T-helper 1 cell treated with Interleukin-12 subunit alpha and Interleukin-12 subunit beta and Interleukin-4 antibody, amounts not matched to agents 30 μg/mL and 1 μg/mL, for 36 hours (primary cell): ENCODE measurements at regions not wholly inside any gene's neighbourhood (a gene's known extent, or its start where the extent isn't known, plus 50 kb on each side); places are given as distances from the start of the nearest gene placed in this dataset.
A peak's percentile ranks its signal among the peaks of the same experiment; 100 is the strongest.

ENCODE experiments used
- H3K27ac Mint-ChIP-seq: one replicate; pipeline ENCODE4 v1.8.0; 2021; ENCODE audit warnings: mild to moderate bottlenecking, mixed read lengths
- H3K27me3 Mint-ChIP-seq: one replicate; pipeline ENCODE4 v1.8.0; 2021; ENCODE audit warnings: low read depth, mixed read lengths
- H3K36me3 Mint-ChIP-seq: one replicate; pipeline ENCODE4 v1.8.0; 2021; ENCODE audit warnings: low read depth, mixed read lengths
- H3K4me1 Mint-ChIP-seq: one replicate; pipeline ENCODE4 v1.8.0; 2021; ENCODE audit warnings: low read depth, mixed read lengths
- H3K4me3 Mint-ChIP-seq: one replicate; pipeline ENCODE4 v1.8.0; 2021; ENCODE audit warnings: mild to moderate bottlenecking, moderate library complexity, mixed read lengths
- H3K9me3 Mint-ChIP-seq: one replicate; pipeline ENCODE4 v1.8.0; 2021; ENCODE audit warnings: mixed read lengths

DNA sequence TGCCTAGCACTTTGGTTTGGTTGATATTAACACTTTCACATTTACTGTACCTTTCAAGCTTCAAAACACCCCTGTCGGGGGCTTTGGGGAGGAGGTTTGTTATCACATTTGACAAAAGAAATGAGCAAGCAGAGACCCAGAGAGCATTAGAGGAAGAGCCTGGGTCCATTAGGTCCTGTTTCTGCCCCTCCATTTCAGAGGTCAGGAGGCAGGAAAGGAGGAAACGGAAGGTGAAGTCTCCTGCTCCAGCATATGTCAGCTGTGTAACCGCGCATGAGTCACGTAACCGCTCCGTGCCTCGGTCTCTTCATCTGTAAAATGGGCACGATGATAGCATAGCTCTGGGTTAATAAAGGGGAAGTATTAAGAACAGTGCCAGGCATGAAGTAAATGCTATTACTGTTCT, 201.9 kb upstream of the BCOR start:
- H3K4me1 Mint-ChIP-seq = peaks cover 10% of the 10 kb centered on the region
- H3K36me3 Mint-ChIP-seq = no peaks in the 10 kb centered on the region
- peaks cover 3% of the 10 kb centered on the region for H3K27me3 Mint-ChIP-seq
- no peak overlapping the region for H3K27ac Mint-ChIP-seq
- no peak overlapping the region for H3K4me3 Mint-ChIP-seq
- no peaks in the 10 kb centered on the region for H3K9me3 Mint-ChIP-seq

DNA sequence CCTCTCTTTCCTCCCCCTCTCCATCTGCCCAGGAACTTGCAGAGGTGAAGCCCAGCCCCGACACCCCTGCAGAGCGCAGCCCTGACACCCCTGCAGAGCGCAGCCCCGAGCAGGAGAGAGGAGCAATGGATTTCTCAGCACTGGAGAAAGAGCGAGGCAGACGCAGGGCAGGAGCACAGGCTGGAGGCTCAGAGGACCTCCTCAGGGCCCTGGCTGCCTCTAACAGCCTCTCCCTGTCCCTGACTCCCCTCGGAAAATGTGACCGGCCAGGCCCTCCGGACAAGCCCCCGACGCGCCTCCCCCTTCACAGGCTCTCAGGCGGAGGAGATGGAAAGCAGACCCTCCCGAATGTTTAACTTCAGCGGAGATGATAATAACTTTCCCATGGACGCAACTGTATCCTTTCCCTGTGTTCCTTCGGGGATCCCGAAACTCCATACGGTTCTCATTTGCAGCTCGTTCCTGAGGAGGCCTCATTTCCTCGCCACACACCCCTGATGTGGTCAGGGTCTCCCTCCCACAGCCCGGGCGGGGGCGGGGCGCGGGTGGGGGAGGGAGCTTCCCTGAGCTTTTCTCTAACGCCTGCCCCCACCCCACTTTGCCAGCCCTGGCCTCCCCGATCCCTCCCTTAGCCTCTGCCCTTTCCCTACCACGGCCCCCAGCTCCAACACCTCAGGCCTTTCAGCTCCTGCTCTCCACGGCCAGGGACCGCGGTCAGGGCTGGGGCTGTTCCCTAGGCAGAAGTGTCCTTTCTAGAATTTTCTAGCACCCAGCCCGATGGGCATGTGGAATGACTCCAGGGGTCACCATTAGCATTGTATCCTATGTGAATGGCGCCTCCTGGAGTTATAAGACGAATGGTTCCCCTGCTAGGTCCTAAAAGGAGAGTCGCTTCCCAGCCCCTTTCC, 201.1 kb upstream of the BCOR start:
- Mint-ChIP-seq H3K9me3 (no peaks in the 10 kb centered on the region), H3K36me3 (no peaks in the 10 kb centered on the region), H3K4me3 (no peak overlapping the region), H3K27ac (no peak overlapping the region), H3K27me3 (peaks cover 3% of the 10 kb centered on the region), H3K4me1 (peaks cover 10% of the 10 kb centered on the region)

DNA sequence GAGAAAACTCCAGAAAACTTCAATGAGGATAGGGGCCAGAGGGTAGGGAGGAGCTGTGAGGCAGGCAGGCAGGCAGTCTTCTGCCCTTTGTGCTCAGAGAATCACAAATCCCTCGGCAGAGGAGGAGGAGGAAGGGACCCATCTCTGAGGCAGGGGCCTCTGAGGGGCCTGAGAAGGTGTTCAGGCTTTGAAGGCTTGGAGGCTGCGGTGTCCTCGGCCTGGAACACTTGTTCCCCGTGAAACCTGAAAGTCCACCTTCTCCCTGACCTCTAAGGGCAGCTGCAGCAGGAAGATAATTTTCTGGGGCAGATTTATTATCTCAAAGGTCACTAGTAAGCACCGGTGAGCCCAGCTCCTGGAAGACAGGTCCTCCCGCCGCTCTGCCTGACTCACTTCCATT, 200.3 kb upstream of the BCOR start:
- Mint-ChIP-seq H3K4me3 (no peak overlapping the region), H3K4me1 (peaks cover 5% of the 10 kb centered on the region), H3K27me3 (peaks cover 3% of the 10 kb centered on the region), H3K36me3 (no peaks in the 10 kb centered on the region), H3K27ac (no peak overlapping the region), H3K9me3 (no peaks in the 10 kb centered on the region)

DNA sequence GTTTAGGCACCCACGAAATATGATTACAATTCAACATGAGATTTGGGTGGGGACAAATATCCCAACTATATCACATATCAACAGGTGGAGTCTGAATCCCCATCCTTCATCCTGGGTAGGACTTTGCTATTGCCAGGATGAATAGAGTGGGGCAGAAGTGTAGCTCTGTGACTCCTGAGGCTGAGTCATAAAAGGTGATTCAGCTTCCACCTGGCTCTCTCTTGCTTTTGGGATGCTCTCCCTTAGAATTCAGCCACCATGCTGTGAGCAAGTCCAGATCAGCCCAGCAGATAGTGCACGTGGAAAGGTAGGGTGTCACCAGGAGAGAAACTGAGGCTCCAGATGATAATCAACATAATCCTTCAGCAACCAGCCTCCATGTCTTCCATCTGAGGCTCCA, 193.8 kb upstream of the BCOR start:
- Mint-ChIP-seq H3K9me3 (peaks cover 8% of the 10 kb centered on the region), H3K27ac (no peak overlapping the region), H3K36me3 (no peaks in the 10 kb centered on the region), H3K4me1 (no peaks in the 10 kb centered on the region), H3K4me3 (no peak overlapping the region), H3K27me3 (peaks cover 4% of the 10 kb centered on the region)

DNA sequence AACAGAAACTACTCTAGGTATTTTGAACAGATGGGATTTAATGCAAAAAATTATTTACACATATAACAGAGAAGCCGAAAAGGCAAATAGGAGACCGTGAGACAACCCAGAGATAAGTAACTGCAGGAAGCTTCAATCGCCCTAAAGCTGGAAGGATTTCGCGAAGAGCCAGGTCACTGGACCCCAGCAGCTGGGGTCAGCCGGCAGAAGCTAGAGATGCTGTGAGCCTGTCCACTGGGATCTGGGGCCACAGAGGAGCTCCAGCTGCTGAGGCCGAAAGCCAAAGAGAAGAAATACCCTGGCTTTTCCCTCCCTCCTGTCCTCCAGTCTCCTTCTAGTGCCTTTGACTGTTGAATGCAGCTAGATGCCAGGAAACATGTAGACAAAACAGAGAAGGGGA, 192.8 kb upstream of the BCOR start:
- Mint-ChIP-seq H3K27ac (no peak overlapping the region), H3K4me1 (no peaks in the 10 kb centered on the region), H3K9me3 (peaks cover 8% of the 10 kb centered on the region), H3K27me3 (peaks cover 4% of the 10 kb centered on the region), H3K4me3 (no peak overlapping the region), H3K36me3 (no peaks in the 10 kb centered on the region)

DNA sequence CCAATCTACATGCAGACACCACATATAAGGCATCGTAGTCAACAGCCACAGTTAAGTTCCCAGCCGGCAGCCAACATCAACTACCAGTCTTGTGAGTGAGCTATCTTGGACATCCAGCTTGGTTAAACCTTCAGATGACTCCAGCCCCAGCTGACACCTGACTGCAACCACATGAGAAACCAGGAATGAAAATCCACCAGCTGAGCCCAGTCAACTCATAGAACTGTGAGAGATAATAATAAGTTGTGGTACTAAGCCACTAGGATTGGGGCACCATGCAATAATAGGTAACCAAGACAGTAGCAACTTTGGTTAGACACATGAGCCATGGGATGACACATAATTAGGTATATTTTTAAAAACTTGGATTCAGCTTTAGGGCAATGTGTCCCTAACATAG, 188.1 kb upstream of the BCOR start:
- H3K27ac Mint-ChIP-seq = no peak overlapping the region
- H3K4me1 Mint-ChIP-seq = peaks cover 12% of the 10 kb centered on the region
- no peak overlapping the region for H3K4me3 Mint-ChIP-seq
- peaks cover 4% of the 10 kb centered on the region for H3K27me3 Mint-ChIP-seq
- H3K9me3 Mint-ChIP-seq = peaks cover 14% of the 10 kb centered on the region
- peaks cover 2% of the 10 kb centered on the region for H3K36me3 Mint-ChIP-seq

DNA sequence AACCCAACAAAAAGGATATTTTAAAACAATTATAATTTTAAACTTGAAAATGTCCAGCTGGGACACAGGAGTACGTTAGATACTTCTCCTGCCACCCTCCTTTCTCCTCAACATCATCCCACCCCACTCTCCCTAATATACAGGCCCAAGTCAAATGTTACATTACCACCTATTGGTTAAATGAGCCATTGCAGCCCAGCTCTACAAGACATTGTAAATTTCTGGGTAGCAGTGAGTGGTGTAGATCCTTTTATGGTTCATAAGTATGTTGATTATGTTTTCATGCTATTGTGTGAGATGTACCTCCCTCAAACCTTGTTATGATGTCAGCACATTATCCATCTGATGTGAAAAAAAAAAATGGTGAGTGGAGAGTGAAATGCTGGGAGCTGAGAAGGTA, 187.1 kb upstream of the BCOR start:
- Mint-ChIP-seq H3K27me3 (peaks cover 4% of the 10 kb centered on the region), H3K27ac (no peak overlapping the region), H3K4me1 (peaks cover 12% of the 10 kb centered on the region), H3K36me3 (peaks cover 2% of the 10 kb centered on the region), H3K4me3 (no peak overlapping the region), H3K9me3 (peaks cover 7% of the 10 kb centered on the region)

DNA sequence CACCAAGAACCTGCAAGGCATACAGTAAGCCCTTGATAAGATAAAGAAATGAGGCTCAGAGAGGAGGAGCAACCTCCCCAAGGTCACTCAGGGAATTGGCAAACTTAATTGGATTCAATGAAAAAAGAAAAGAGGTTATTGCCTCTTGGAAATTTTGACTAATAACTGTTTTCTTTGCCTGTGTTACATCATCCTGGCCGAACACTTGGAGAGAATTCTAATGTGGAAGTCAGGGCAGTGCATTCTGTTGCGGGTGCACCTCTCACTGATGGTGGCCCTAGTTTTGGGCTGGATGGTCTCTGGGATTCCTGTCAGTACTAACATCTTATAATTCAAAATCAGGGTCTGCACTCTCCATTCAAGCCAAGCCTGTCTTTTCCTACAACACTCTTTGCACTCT, 186.2 kb upstream of the BCOR start:
- H3K4me3 Mint-ChIP-seq = no peak overlapping the region
- peaks cover 5% of the 10 kb centered on the region for H3K9me3 Mint-ChIP-seq
- no peak overlapping the region for H3K27ac Mint-ChIP-seq

DNA sequence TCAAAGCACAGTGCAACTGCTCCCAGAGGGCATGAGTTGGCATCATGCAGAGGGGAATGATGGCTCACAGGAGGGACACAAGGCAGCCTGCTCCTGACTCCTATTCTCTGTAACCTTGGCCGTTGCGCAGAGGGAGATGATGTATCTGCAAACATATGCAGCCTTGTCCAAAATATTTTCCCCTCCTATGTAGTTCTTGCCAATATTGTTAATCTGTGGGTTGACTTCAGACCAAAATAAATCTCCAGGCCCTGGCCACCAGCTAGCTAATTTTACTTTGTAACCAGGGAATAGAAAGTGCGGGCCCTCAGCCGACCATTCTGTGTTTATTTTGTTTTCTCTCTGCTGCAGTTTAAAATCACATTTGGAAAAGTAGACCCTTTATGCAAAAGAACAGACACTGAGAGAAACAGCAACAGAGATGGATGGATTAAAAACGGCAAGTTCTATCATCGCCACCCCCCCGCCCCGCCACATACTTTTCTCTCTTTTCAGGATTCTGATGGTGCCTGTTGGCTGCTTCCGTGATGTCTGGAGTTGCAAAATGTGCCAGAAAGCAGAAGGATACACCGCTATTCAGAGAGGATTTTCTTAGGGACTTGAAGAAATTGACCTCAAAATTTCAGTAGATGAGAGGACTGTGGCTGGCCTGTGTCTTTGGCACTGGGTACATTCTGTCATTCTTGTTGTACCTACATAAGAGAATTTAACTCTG, 185.3 kb upstream of the BCOR start:
- peaks cover 2% of the 10 kb centered on the region for H3K36me3 Mint-ChIP-seq
- peaks cover 4% of the 10 kb centered on the region for H3K27me3 Mint-ChIP-seq
- peaks cover 5% of the 10 kb centered on the region for H3K9me3 Mint-ChIP-seq
- H3K4me3 Mint-ChIP-seq = no peak overlapping the region
- H3K27ac Mint-ChIP-seq = no peak overlapping the region
- H3K4me1 Mint-ChIP-seq = peaks cover 23% of the 10 kb centered on the region

More for the DNA sequence above, 186.2 kb upstream of the BCOR start:
- peaks cover 2% of the 10 kb centered on the region for H3K36me3 Mint-ChIP-seq
- H3K4me1 Mint-ChIP-seq = peaks cover 16% of the 10 kb centered on the region
- H3K27me3 Mint-ChIP-seq = peaks cover 4% of the 10 kb centered on the region

DNA sequence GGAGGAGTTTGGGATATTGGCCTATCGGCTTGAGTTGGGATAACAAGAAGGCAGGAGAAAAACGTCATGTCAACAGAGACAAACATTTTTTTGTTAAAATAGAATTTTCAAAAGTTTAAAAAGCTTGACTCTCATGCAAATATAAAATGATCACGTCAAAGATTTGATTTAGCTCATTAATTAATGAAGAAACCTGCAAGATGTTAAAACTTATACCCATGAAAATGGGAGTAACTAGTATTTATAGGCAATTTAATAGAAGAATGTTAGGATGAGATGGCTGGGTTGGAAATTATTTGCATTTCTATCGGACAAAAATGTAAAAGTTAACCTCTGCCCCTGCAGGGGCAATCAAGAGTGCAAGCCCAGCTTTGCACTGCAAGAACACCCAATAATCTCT, 184.6 kb upstream of the BCOR start:
- Mint-ChIP-seq H3K4me1 (peaks cover 23% of the 10 kb centered on the region), H3K36me3 (peaks cover 2% of the 10 kb centered on the region), H3K9me3 (peaks cover 5% of the 10 kb centered on the region), H3K27me3 (peaks cover 4% of the 10 kb centered on the region), H3K27ac (no peak overlapping the region), H3K4me3 (no peak overlapping the region)

DNA sequence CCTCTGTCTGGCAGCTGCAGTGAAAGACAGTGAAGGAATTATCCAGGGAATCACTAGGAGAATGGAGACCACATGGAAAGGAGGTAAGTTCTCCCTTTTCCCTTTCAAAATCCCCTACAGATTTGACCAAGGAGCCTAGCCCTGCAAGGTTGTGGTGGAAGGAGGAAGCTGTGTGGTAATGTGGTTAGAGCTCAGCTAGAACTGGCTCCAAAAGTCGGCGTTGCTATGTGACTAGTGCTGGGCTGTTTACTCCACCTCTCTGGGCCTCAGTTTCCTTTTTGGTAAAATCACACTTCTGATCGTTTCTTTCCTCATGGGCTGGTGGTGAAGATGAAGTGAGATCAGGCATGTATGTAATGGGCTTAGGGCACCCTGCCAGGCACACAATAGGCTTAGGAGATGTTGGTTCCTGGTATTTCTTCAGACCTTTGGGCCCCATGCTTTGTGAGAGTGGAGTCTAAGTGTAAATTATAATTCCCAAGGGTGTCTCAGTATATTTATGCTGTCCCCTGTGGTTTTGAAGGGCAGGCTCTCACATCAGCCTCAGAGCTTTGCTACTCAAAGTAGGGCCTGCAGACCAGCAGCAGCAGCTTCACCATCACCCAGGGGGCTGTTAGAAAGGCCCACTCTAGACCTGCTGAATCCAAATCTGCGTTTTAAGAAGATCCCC, 183.7 kb upstream of the BCOR start:
- H3K9me3 Mint-ChIP-seq = peaks cover 5% of the 10 kb centered on the region
- no peak overlapping the region for H3K4me3 Mint-ChIP-seq
- H3K4me1 Mint-ChIP-seq = peaks cover 23% of the 10 kb centered on the region
- no peak overlapping the region for H3K27ac Mint-ChIP-seq
- peaks cover 4% of the 10 kb centered on the region for H3K27me3 Mint-ChIP-seq
- H3K36me3 Mint-ChIP-seq = peaks cover 2% of the 10 kb centered on the region

DNA sequence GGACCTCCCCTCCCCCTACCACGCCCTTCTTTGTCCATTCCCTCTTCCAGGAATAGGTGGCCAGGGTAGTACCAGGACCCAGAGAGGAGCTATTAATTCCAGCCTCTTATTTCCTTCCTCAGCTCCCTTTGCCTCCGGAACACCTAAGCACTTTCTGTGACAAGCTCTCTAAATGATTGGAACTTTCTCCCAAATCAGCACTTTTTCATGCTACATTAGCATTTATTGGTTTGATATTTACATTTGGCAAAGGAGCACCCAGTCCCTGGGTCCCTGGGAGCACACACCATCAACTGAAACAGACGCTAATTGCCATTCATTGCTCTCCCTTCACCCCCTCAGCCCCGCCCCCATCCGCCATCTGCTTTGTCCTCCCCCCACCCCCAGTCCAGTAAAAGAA, 182.0 kb upstream of the BCOR start:
- Mint-ChIP-seq H3K27me3 (peaks cover 4% of the 10 kb centered on the region), H3K9me3 (peaks cover under 1% of the 10 kb centered on the region), H3K4me1 (peaks cover 23% of the 10 kb centered on the region), H3K36me3 (no peaks in the 10 kb centered on the region), H3K27ac (no peak overlapping the region), H3K4me3 (no peak overlapping the region)

DNA sequence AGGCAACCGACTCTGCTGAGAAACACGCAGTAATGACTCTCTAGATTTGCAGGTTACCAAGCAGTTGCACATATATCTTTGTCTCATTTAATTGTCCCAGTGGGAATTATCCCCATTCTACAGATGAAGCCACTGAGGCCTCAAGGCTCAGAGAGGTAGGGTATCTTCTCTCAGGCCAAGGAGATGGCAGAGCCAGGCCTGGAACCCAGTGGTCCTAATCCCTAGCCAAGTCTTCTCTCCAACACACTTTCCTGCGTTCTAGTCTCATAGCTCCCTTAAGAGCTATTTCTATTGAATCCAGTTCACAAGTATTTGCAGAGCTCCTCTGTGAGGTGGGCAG, 181.3 kb upstream of the BCOR start:
- no peak overlapping the region for H3K4me3 Mint-ChIP-seq

DNA sequence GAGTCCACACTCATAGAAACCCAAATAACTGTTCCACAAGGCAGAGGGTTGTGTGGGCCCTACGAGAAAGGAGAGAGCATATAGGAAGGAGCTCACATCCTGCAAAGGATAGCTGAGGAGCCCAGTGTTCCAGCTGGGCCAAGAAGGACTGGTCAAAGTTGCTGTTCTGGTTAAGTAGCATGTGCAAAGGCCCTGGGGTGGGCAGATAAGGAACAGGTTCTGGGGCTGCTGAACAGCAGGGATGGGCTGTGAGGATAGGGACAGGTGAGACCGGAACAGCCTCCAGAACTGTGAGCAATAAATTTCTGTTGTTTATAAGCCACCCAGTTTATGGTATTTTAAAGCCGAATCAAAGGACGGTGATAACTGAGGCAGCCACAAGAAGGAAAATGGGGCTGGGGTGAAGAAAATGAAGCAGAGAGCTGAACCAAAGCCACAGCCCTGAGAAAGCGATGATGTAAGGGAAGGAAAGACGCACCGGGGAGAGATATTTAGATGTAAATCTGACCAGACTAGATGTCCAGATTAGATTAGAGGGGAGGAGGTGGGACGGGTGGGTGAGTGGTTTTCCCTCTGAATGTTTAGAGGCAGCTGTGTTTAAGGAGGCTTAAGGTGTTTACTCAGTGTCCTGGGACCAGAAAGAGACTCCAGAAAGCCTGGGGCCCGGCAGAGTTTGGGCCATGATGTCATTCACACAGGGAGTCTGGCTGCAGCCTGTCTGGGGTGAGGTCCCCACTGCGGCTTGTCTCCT, 180.8 kb upstream of the BCOR start:
- Mint-ChIP-seq H3K36me3 (no peaks in the 10 kb centered on the region), H3K9me3 (no peaks in the 10 kb centered on the region), H3K27me3 (no peaks in the 10 kb centered on the region), H3K4me3 (no peak overlapping the region), H3K4me1 (peaks cover 23% of the 10 kb centered on the region), H3K27ac (peak overlapping the region; percentile 78)

More for the DNA sequence above, 181.3 kb upstream of the BCOR start:
- Mint-ChIP-seq H3K36me3 (no peaks in the 10 kb centered on the region), H3K27ac (peak overlapping the region; percentile 78), H3K9me3 (no peaks in the 10 kb centered on the region), H3K4me1 (peaks cover 23% of the 10 kb centered on the region), H3K27me3 (peaks cover 2% of the 10 kb centered on the region)
